Hepatocyte (in vitro differentiated cells): ENCODE measurements at regions not wholly inside any gene's neighbourhood (a gene's known extent, or its start where the extent isn't known, plus 50 kb on each side); places are given as distances from the start of the nearest gene placed in this dataset.

ENCODE experiments used
- DNase-seq: peaks from one replicate; pipeline ENCODE4 v3.0.0-alpha.2; 2016; ENCODE audit warnings: low spot score
- H2AFZ ChIP-seq: fragments of 200-600 bp; sonication (generic); 2 replicates; pipeline ENCODE4 v1.6.0; 2016; ENCODE audit warnings: antibody characterized with exemption, mild to moderate bottlenecking
- H3K27ac ChIP-seq: fragments of 200-600 bp; sonication (generic); 2 replicates; pipeline ENCODE4 v1.5.1; 2016; ENCODE audit warnings: mild to moderate bottlenecking
- H3K27me3 ChIP-seq: fragments of 200-600 bp; sonication (generic); 2 replicates; pipeline ENCODE4 v1.6.1; 2016
- H3K36me3 ChIP-seq: fragments of 200-600 bp; sonication (generic); replicated peaks from 2 replicates; pipeline ENCODE4 v1.5.1; 2016; ENCODE audit warnings: low read depth; ENCODE audit not compliant: insufficient read depth
- H3K4me1 ChIP-seq: fragments of 200-600 bp; sonication (generic); 2 replicates; pipeline ENCODE4 v1.5.1; 2016; ENCODE audit warnings: mild to moderate bottlenecking, moderate library complexity; ENCODE audit not compliant: insufficient read depth
- H3K4me2 ChIP-seq: fragments of 200-600 bp; sonication (generic); 2 replicates; pipeline ENCODE4 v1.6.0; 2016
- H3K4me3 ChIP-seq: fragments of 200-600 bp; sonication (generic); 2 replicates; pipeline ENCODE4 v1.5.1; 2016; ENCODE audit warnings: mild to moderate bottlenecking
- H3K79me2 ChIP-seq: fragments of 200-600 bp; sonication (generic); 2 replicates; pipeline ENCODE4 v1.6.0; 2017; ENCODE audit warnings: mild to moderate bottlenecking
- H3K9me2 ChIP-seq: fragments of 200-600 bp; sonication (generic); replicated peaks from 2 replicates; pipeline ENCODE4 v1.6.0; 2017; ENCODE audit warnings: mild to moderate bottlenecking; ENCODE audit not compliant: insufficient read depth
- H3K9me3 ChIP-seq: fragments of 200-600 bp; sonication (generic); 2 replicates; pipeline ENCODE4 v1.5.1; 2016; ENCODE audit warnings: low read depth, mild to moderate bottlenecking
- H4K20me1 ChIP-seq: fragments of 200-600 bp; sonication (generic); 2 replicates; pipeline ENCODE4 v1.6.0; 2016; ENCODE audit warnings: mild to moderate bottlenecking; ENCODE audit not compliant: insufficient read depth, poor library complexity, severe bottlenecking
- CTCF ChIP-seq: fragments of 200-600 bp; sonication (generic); IDR thresholded peaks from 2 replicates; pipeline ENCODE4 v1.5.1; 2016; ENCODE audit warnings: antibody characterized with exemption, mild to moderate bottlenecking; ENCODE audit not compliant: poor library complexity
- EZH2 ChIP-seq: fragments of 200-600 bp; sonication (generic); IDR thresholded peaks from 2 replicates; pipeline ENCODE4 v1.6.1; 2016; ENCODE audit warnings: antibody characterized with exemption, mild to moderate bottlenecking, borderline replicate concordance
- EZH2phosphoT487 ChIP-seq: fragments of 200-600 bp; sonication (generic); IDR thresholded peaks from one replicate; pipeline ENCODE4 v1.6.1; 2018; ENCODE audit warnings: antibody characterized with exemption, mild to moderate bottlenecking, low read depth, moderate library complexity; ENCODE audit not compliant: unreplicated experiment, severe bottlenecking
- WGBS: methylation state at CpG from one replicate; pipeline ENCODE4 v1.1.6; 2016; ENCODE audit warnings: low lambda C conversion rate; ENCODE audit errors: missing lambda C conversion rate; 5-methylcytosine and 5-hydroxymethylcytosine counted together

GRCh38 chr18:39998317-39998716 is 1956.7 kb upstream of the PIK3C3 start:
- WGBS: 89% methylated on average over 6 of the region's 6 CpGs
- no peak for DNase-seq
- no peaks in the 10 kb centered on the region for H3K4me1 ChIP-seq
- H2AFZ ChIP-seq: no peak overlapping the region
- no peaks in the 10 kb centered on the region for H4K20me1 ChIP-seq
- H3K4me2 ChIP-seq: no peak overlapping the region
- no peaks in the 10 kb centered on the region for H3K36me3 ChIP-seq
- no peaks in the 10 kb centered on the region for H3K9me3 ChIP-seq
- no peaks in the 10 kb centered on the region for H3K27me3 ChIP-seq
- H3K27ac ChIP-seq: no peak overlapping the region
- no peaks in the 10 kb centered on the region for H3K9me2 ChIP-seq
- TF ChIP-seq CTCF: no peak
- no peak for TF ChIP-seq EZH2
- no peak for TF ChIP-seq EZH2phosphoT487
- H3K79me2 ChIP-seq: no peaks in the 10 kb centered on the region
- H3K4me3 ChIP-seq: no peak overlapping the region

GRCh38 chr18:39994498-39994897 is 1960.5 kb upstream of the PIK3C3 start:
- whole genome bisulfite sequencing: 89% methylated on average over 2 of the region's 2 CpGs
- Histone ChIP-seq H3K79me2 (no peaks in the 10 kb centered on the region), H3K9me2 (peaks cover 5% of the 10 kb centered on the region), H2AFZ (no peak overlapping the region), H3K27ac (no peak overlapping the region), H3K4me3 (no peak overlapping the region), H3K9me3 (no peaks in the 10 kb centered on the region), H4K20me1 (no peaks in the 10 kb centered on the region), H3K4me2 (no peak overlapping the region), H3K4me1 (no peaks in the 10 kb centered on the region), H3K27me3 (no peaks in the 10 kb centered on the region), H3K36me3 (no peaks in the 10 kb centered on the region)
- TF ChIP-seq CTCF: no peak
- TF ChIP-seq EZH2phosphoT487: no peak
- no peak for TF ChIP-seq EZH2
- DNase-seq: no peak

- no peak overlapping the region for H3K4me2 ChIP-seq
- H3K9me2 ChIP-seq: peaks cover 5% of the 10 kb centered on the region
- no peaks in the 10 kb centered on the region for H3K9me3 ChIP-seq
- no peak for DNase-seq
- no peaks in the 10 kb centered on the region for H3K79me2 ChIP-seq
- TF ChIP-seq EZH2 (no peak), CTCF (no peak), EZH2phosphoT487 (no peak)
- no peak overlapping the region for H2AFZ ChIP-seq
- no peaks in the 10 kb centered on the region for H4K20me1 ChIP-seq
- H3K4me1 ChIP-seq: no peaks in the 10 kb centered on the region
- H3K27me3 ChIP-seq: no peaks in the 10 kb centered on the region
- 64% methylated on average over 6 of the region's 6 CpGs for WGBS
- H3K36me3 ChIP-seq: no peaks in the 10 kb centered on the region
- H3K4me3 ChIP-seq: no peak overlapping the region
- no peak overlapping the region for H3K27ac ChIP-seq
Observed at GRCh38 chr18:39991696-39992265, 1963.3 kb upstream of the PIK3C3 start.

GRCh38 chr18:39990540-39990939 is 1964.5 kb upstream of the PIK3C3 start:
- TF ChIP-seq EZH2 (no peak), CTCF (no peak), EZH2phosphoT487 (no peak)
- H4K20me1 ChIP-seq: no peaks in the 10 kb centered on the region
- no peak for DNase-seq
- H3K9me3 ChIP-seq: no peaks in the 10 kb centered on the region
- H3K4me2 ChIP-seq: no peak overlapping the region
- no peaks in the 10 kb centered on the region for H3K27me3 ChIP-seq
- H2AFZ ChIP-seq: no peak overlapping the region
- H3K4me1 ChIP-seq: no peaks in the 10 kb centered on the region
- no peak overlapping the region for H3K4me3 ChIP-seq
- no peak overlapping the region for H3K27ac ChIP-seq
- peaks cover 5% of the 10 kb centered on the region for H3K9me2 ChIP-seq
- no peaks in the 10 kb centered on the region for H3K79me2 ChIP-seq
- no peaks in the 10 kb centered on the region for H3K36me3 ChIP-seq
